Breast epithelium (tissue), 4 donors: ENCODE measurements at regions not wholly inside any gene's neighbourhood (a gene's known extent, or its start where the extent isn't known, plus 50 kb on each side); places are given as distances from the start of the nearest gene placed in this dataset.

Experiments
- DNase-seq, 2 donors: peaks; one replicate each; pipeline ENCODE4 v3.0.0-alpha.2; 2019; ENCODE audit warnings: low spot score in 2 of 2
- H3K27ac ChIP-seq, 2 donors: fragments of 200-600 bp; sonication (generic) in 1 of 2; one replicate each; pipeline ENCODE4 v1.5.1; 2016 to 2019; ENCODE audit warnings: mild to moderate bottlenecking in 1 of 2
- H3K27me3 ChIP-seq, 2 donors: fragments of 200-600 bp; sonication (generic) in 1 of 2; one replicate each; pipeline versions ENCODE4 v1.5.1 to v1.6.0; 2017 to 2019; ENCODE audit warnings: control low read depth in 1 of 2, mild to moderate bottlenecking in 1 of 2
- H3K36me3 ChIP-seq: fragments of 200-600 bp; one replicate; pipeline ENCODE4 v1.5.1; 2019
- H3K4me1 ChIP-seq, 2 donors: fragments of 200-600 bp; sonication (generic); one replicate each; pipeline ENCODE4 v1.5.1; 2016 to 2019; ENCODE audit warnings: control low read depth in 1 of 2
- H3K4me3 ChIP-seq, 3 donors: fragments of 200-600 bp; sonication (generic); 1 replicate in 2 of 3; 2 replicates in 1 of 3; pipeline ENCODE4 v1.5.1; 2016 to 2019; ENCODE audit warnings: mild to moderate bottlenecking in 3 of 3, moderate library complexity in 2 of 3
- H3K9me3 ChIP-seq, 2 donors: fragments of 200-600 bp; sonication (generic) in 1 of 2; one replicate each; pipeline ENCODE4 v1.5.1; 2016 to 2019; ENCODE audit warnings: control low read depth in 1 of 2
- CTCF ChIP-seq, 3 donors: fragments of 450-650 bp; IDR thresholded peaks; one replicate each; pipeline ENCODE4 v1.5.1; 2016 to 2017; ENCODE audit warnings: antibody characterized with exemption in 3 of 3, mild to moderate bottlenecking in 3 of 3, moderate library complexity in 3 of 3
- POLR2A ChIP-seq: fragments of 450-650 bp; IDR thresholded peaks from one replicate; pipeline ENCODE4 v1.6.1; 2016; ENCODE audit warnings: antibody characterized with exemption, mild to moderate bottlenecking, moderate library complexity
- POLR2AphosphoS5 ChIP-seq, 3 donors: sonication (generic); formaldehyde crosslinking; IDR thresholded peaks; one replicate each; pipeline ENCODE4 v1.6.1; 2017; ENCODE audit warnings: antibody characterized with exemption in 3 of 3
- intact Hi-C: fragments of 100-400 bp; cut with DNase I; formaldehyde crosslinking; loops from one replicate; pipeline ENCODE4 v1.15.1; 2023; ENCODE audit warnings: low total_unique reads

- H3K9me3 ChIP-seq: peaks cover 0 to 8% of the 10 kb centered on the region in 2 donors
- intact Hi-C loops: no loop called here
- no peaks in the 10 kb centered on the region for H3K27me3 ChIP-seq
- TF ChIP-seq POLR2AphosphoS5 (IDR thresholded peaks at IDR 0.05): no peak
- no peak for TF ChIP-seq CTCF (IDR thresholded peaks at IDR 0.05)
- no peak for TF ChIP-seq POLR2A
- DNase-seq: no peak
- no peaks in the 10 kb centered on the region for H3K4me1 ChIP-seq
- no peak overlapping the region for H3K27ac ChIP-seq
- H3K36me3 ChIP-seq: no peaks in the 10 kb centered on the region
- no peak overlapping the region for H3K4me3 ChIP-seq
Measured at GRCh38 chr12:30862486-30862885, 64.1 kb upstream of the TSPAN11 start.

- TF ChIP-seq CTCF (IDR thresholded peaks at IDR 0.05): no peak
- TF ChIP-seq POLR2A: no peak
- TF ChIP-seq POLR2AphosphoS5 (IDR thresholded peaks at IDR 0.05): no peak
Measured at GRCh38 chr12:30859226-30859625, 67.3 kb upstream of the TSPAN11 start.

GRCh38 chr12:30858471-30858870 lies 68.1 kb upstream of the TSPAN11 start:
- H3K4me3 ChIP-seq: no peak overlapping the region
- DNase-seq: no peak
- H3K27ac ChIP-seq: no peak overlapping the region
- no peak for TF ChIP-seq POLR2A
- no peak for TF ChIP-seq CTCF (IDR thresholded peaks at IDR 0.05)
- H3K36me3 ChIP-seq: no peaks in the 10 kb centered on the region
- H3K9me3 ChIP-seq: no peaks in the 10 kb centered on the region
- H3K27me3 ChIP-seq: no peaks in the 10 kb centered on the region
- intact Hi-C loops: no loop called here
- no peaks in the 10 kb centered on the region for H3K4me1 ChIP-seq

More at GRCh38 chr12:30859226-30859625, 67.3 kb upstream of the TSPAN11 start:
- Histone ChIP-seq H3K9me3 (no peaks in the 10 kb centered on the region), H3K27ac (no peak overlapping the region), H3K4me3 (no peak overlapping the region), H3K36me3 (no peaks in the 10 kb centered on the region), H3K27me3 (no peaks in the 10 kb centered on the region), H3K4me1 (no peaks in the 10 kb centered on the region)
- intact Hi-C loops: no loop called here
- no peak for DNase-seq

GRCh38 chr12:30853561-30854133 lies 72.9 kb upstream of the TSPAN11 start:
- no peak for DNase-seq
- H3K9me3 ChIP-seq: no peaks in the 10 kb centered on the region
- no peaks in the 10 kb centered on the region for H3K27me3 ChIP-seq
- H3K4me3 ChIP-seq: no peak overlapping the region
- no peak overlapping the region for H3K27ac ChIP-seq
- no peak for TF ChIP-seq POLR2AphosphoS5 (IDR thresholded peaks at IDR 0.05)
- H3K4me1 ChIP-seq: no peaks in the 10 kb centered on the region
- intact Hi-C loops: no loop called here
- no peaks in the 10 kb centered on the region for H3K36me3 ChIP-seq

- H3K4me1 ChIP-seq: no peaks in the 10 kb centered on the region
- TF ChIP-seq CTCF (IDR thresholded peaks at IDR 0.05) (no peak), POLR2A (no peak), POLR2AphosphoS5 (IDR thresholded peaks at IDR 0.05) (no peak)
- no peaks in the 10 kb centered on the region for H3K27me3 ChIP-seq
- no peak for DNase-seq
- no peaks in the 10 kb centered on the region for H3K9me3 ChIP-seq
- H3K27ac ChIP-seq: no peak overlapping the region
- H3K4me3 ChIP-seq: no peak overlapping the region
- no peaks in the 10 kb centered on the region for H3K36me3 ChIP-seq
- intact Hi-C loops: no loop called here
Measured at GRCh38 chr12:30850684-30851083, 75.9 kb upstream of the TSPAN11 start.

GRCh38 chr12:30847259-30847658 lies 79.3 kb upstream of the TSPAN11 start:
- Histone ChIP-seq H3K36me3 (no peaks in the 10 kb centered on the region), H3K4me1 (no peaks in the 10 kb centered on the region), H3K27ac (no peak overlapping the region), H3K27me3 (no peaks in the 10 kb centered on the region), H3K4me3 (no peak overlapping the region), H3K9me3 (no peaks in the 10 kb centered on the region)
- no peak for TF ChIP-seq POLR2A
- peak; percentile 14 to 62 (median 32) for TF ChIP-seq CTCF (IDR thresholded peaks at IDR 0.05)
- no peak for DNase-seq
- intact Hi-C loops: loop anchor here (5.0 kb wide), 1 partner anchor 275 kb away; no protein-coding TSS in a partner anchor
